HPDE6-E6E7 (cell line): ENCODE measurements at regions not wholly inside any gene's neighbourhood (a gene's known extent, or its start where the extent isn't known, plus 50 kb on each side); places are given as distances from the start of the nearest gene placed in this dataset.
A peak's percentile ranks its signal among the peaks of the same experiment; 100 is the strongest.

ENCODE experiments used
- DNase-seq: peaks from one replicate; pipeline ENCODE4 v3.0.0; 2011; ENCODE audit warnings: missing footprints; ENCODE audit errors: extremely low spot score

GRCh38 chr3:116929505-116930222, 220.1 kb downstream of the TUSC7 start:
- no peak for DNase-seq

GRCh38 chr3:116930786-116931185, 221.2 kb downstream of the TUSC7 start:
- no peak for DNase-seq

GRCh38 chr3:116939091-116939490, 229.5 kb downstream of the TUSC7 start:
- DNase-seq, result no peak

GRCh38 chr3:116939550-116939949, 230.0 kb downstream of the TUSC7 start:
- DNase-seq, result no peak

GRCh38 chr3:116940719-116941118, 231.1 kb downstream of the TUSC7 start:
- DNase-seq, result no peak

GRCh38 chr3:116946376-116946775, 236.8 kb downstream of the TUSC7 start:
- DNase-seq, result no peak

GRCh38 chr3:116947148-116947547, 237.6 kb downstream of the TUSC7 start:
- DNase-seq, result no peak

GRCh38 chr3:116947809-116948208, 238.2 kb downstream of the TUSC7 start:
- no peak for DNase-seq

- no peak for DNase-seq
Observed at GRCh38 chr3:116950301-116951055, 240.9 kb downstream of the TUSC7 start.

GRCh38 chr3:116951610-116952009, 242.0 kb downstream of the TUSC7 start:
- no peak for DNase-seq

GRCh38 chr3:116958291-116958690, 248.7 kb downstream of the TUSC7 start:
- no peak for DNase-seq

- no peak for DNase-seq
Observed at GRCh38 chr3:116961106-116961505, 251.5 kb downstream of the TUSC7 start.

- DNase-seq, result peak; percentile 12
Observed at GRCh38 chr3:116963802-116964201, 254.2 kb downstream of the TUSC7 start.

- DNase-seq, result no peak
Observed at GRCh38 chr3:116966649-116967048, 257.1 kb downstream of the TUSC7 start.

- DNase-seq, result no peak
Observed at GRCh38 chr3:116969135-116969534, 259.6 kb downstream of the TUSC7 start.

GRCh38 chr3:116969646-116970045, 260.1 kb downstream of the TUSC7 start:
- no peak for DNase-seq

GRCh38 chr3:116971531-116971930, 262.0 kb downstream of the TUSC7 start:
- no peak for DNase-seq

GRCh38 chr3:116974702-116975101, 265.1 kb downstream of the TUSC7 start:
- no peak for DNase-seq

GRCh38 chr3:116977441-116977840, 267.9 kb downstream of the TUSC7 start:
- DNase-seq, result no peak

GRCh38 chr3:116980099-116980498, 270.5 kb downstream of the TUSC7 start:
- no peak for DNase-seq

- no peak for DNase-seq
Observed at GRCh38 chr3:116981089-116981488, 271.5 kb downstream of the TUSC7 start.

GRCh38 chr3:116984301-116984700, 274.7 kb downstream of the TUSC7 start:
- DNase-seq, result no peak

- DNase-seq, result no peak
Observed at GRCh38 chr3:116994351-116994879, 284.8 kb downstream of the TUSC7 start.
